Mesendoderm (in vitro differentiated cells): ENCODE measurements at regions not wholly inside any gene's neighbourhood (a gene's known extent, or its start where the extent isn't known, plus 50 kb on each side); places are given as distances from the start of the nearest gene placed in this dataset.

Source experiments
- DNase-seq: peaks from one replicate; pipeline ENCODE4 v3.0.0; 2013
- H2AK5ac ChIP-seq: 2 replicates; pipeline ENCODE4 v1.6.1; 2013; ENCODE audit warnings: low read length, inconsistent platforms
- H2BK120ac ChIP-seq: 2 replicates; pipeline ENCODE4 v1.6.1; 2013; ENCODE audit warnings: low read depth, mild to moderate bottlenecking, low read length, moderate library complexity, mixed read lengths
- H2BK15ac ChIP-seq: replicated peaks from 2 replicates; pipeline ENCODE4 v1.6.1; 2013; ENCODE audit warnings: low read depth, mild to moderate bottlenecking, moderate library complexity
- H2BK5ac ChIP-seq: 2 replicates; pipeline ENCODE4 v1.6.1; 2013; ENCODE audit warnings: low read length, inconsistent platforms
- H3K18ac ChIP-seq: 2 replicates; pipeline ENCODE4 v1.6.1; 2013; ENCODE audit warnings: mild to moderate bottlenecking, low read length, mixed read lengths
- H3K23ac ChIP-seq: one replicate; pipeline ENCODE4 v1.6.1; 2013; ENCODE audit warnings: low read length
- H3K27ac ChIP-seq: 2 replicates; pipeline ENCODE4 v1.5.1; 2013; ENCODE audit warnings: low read depth, mild to moderate bottlenecking, inconsistent platforms, low read length, moderate library complexity
- H3K27me3 ChIP-seq: 2 replicates; pipeline ENCODE4 v1.6.1; 2013; ENCODE audit warnings: low read length, control low read depth, mild to moderate bottlenecking, inconsistent platforms; ENCODE audit not compliant: insufficient read depth, poor library complexity
- H3K36me3 ChIP-seq: 2 replicates; pipeline ENCODE4 v1.6.1; 2013; ENCODE audit warnings: low read length, inconsistent platforms; ENCODE audit not compliant: control insufficient read depth, insufficient read depth
- H3K4ac ChIP-seq: one replicate; pipeline ENCODE4 v1.6.1; 2013; ENCODE audit warnings: low read depth, mild to moderate bottlenecking, low read length, moderate library complexity
- H3K4me1 ChIP-seq: 2 replicates; pipeline ENCODE4 v1.6.1; 2013; ENCODE audit warnings: low read depth, low read length, inconsistent platforms; ENCODE audit not compliant: control insufficient read depth
- H3K4me2 ChIP-seq: 2 replicates; pipeline ENCODE4 v1.6.1; 2013; ENCODE audit warnings: low read length
- H3K4me3 ChIP-seq: 2 replicates; pipeline ENCODE4 v1.5.1; 2013; ENCODE audit warnings: mild to moderate bottlenecking, low read length
- H3K56ac ChIP-seq: one replicate; pipeline ENCODE4 v1.6.1; 2013; ENCODE audit warnings: low read length
- H3K79me1 ChIP-seq: 2 replicates; pipeline ENCODE4 v1.6.1; 2013; ENCODE audit warnings: low read length, inconsistent platforms
- H3K79me2 ChIP-seq: 2 replicates; pipeline ENCODE4 v1.6.1; 2013; ENCODE audit warnings: mild to moderate bottlenecking, low read length; ENCODE audit not compliant: control insufficient read depth, insufficient read depth
- H3K9ac ChIP-seq: 2 replicates; pipeline ENCODE4 v1.6.1; 2013; ENCODE audit warnings: low read length, inconsistent platforms
- H4K5ac ChIP-seq: one replicate; pipeline ENCODE4 v1.6.1; 2013; ENCODE audit warnings: low read length
- H4K8ac ChIP-seq: one replicate; pipeline ENCODE4 v1.6.1; 2013; ENCODE audit warnings: low read depth, mild to moderate bottlenecking, control low read depth, low read length, moderate library complexity
- WGBS: extraction: QIAGEN DNeasy Blood & Tissue Kit; methylation state at CpG from one replicate; pipeline ENCODE4 v1.1.7; 2013; ENCODE audit warnings: low lambda C conversion rate, missing lambda C conversion rate; ENCODE audit not compliant: insufficient coverage; ENCODE audit errors: extremely low coverage; 5-methylcytosine and 5-hydroxymethylcytosine counted together

- Histone ChIP-seq H3K4ac (no peak overlapping the region), H3K27me3 (no peaks in the 10 kb centered on the region), H3K9ac (no peak overlapping the region), H3K36me3 (no peaks in the 10 kb centered on the region), H3K79me2 (no peaks in the 10 kb centered on the region), H3K4me1 (no peaks in the 10 kb centered on the region), H2BK15ac (no peak overlapping the region), H4K8ac (no peak overlapping the region), H3K4me2 (no peak overlapping the region), H3K4me3 (no peak overlapping the region), H3K18ac (no peak overlapping the region), H2AK5ac (no peak overlapping the region), H2BK120ac (no peak overlapping the region), H3K79me1 (no peaks in the 10 kb centered on the region), H3K56ac (no peak overlapping the region), H3K27ac (no peak overlapping the region), H3K23ac (no peak overlapping the region), H2BK5ac (no peak overlapping the region), H4K5ac (no peak overlapping the region)
- no peak for DNase-seq
- no CpG with 5 or more reads among the region's 4 CpGs for WGBS
Measured at GRCh38 chrX:42273387-42273786, 350.0 kb upstream of the CASK start.

- whole genome bisulfite sequencing, result no CpG with 5 or more reads among the region's 2 CpGs
- no peaks in the 10 kb centered on the region for H3K79me2 ChIP-seq
Measured at GRCh38 chrX:42269186-42269585, 345.8 kb upstream of the CASK start.

GRCh38 chrX:42260854-42261253 is 337.5 kb upstream of the CASK start:
- H4K8ac ChIP-seq, result no peak overlapping the region
- no peak overlapping the region for H2BK15ac ChIP-seq
- no peak overlapping the region for H3K4me3 ChIP-seq
- H3K23ac ChIP-seq, result no peak overlapping the region
- H3K79me1 ChIP-seq, result no peaks in the 10 kb centered on the region
- H3K4ac ChIP-seq, result no peak overlapping the region
- no peak overlapping the region for H2BK120ac ChIP-seq
- no peak overlapping the region for H2BK5ac ChIP-seq
- no peaks in the 10 kb centered on the region for H3K4me1 ChIP-seq
- no peak overlapping the region for H3K18ac ChIP-seq
- H3K4me2 ChIP-seq, result no peak overlapping the region
- no peaks in the 10 kb centered on the region for H3K79me2 ChIP-seq
- no peaks in the 10 kb centered on the region for H3K27me3 ChIP-seq
- no peak overlapping the region for H4K5ac ChIP-seq
- no peak overlapping the region for H3K56ac ChIP-seq
- WGBS, result no CpG with 5 or more reads among the region's 1 CpG
- no peak overlapping the region for H2AK5ac ChIP-seq
- DNase-seq, result no peak
- H3K27ac ChIP-seq, result no peak overlapping the region
- H3K36me3 ChIP-seq, result no peaks in the 10 kb centered on the region
- H3K9ac ChIP-seq, result no peak overlapping the region

More at GRCh38 chrX:42269186-42269585, 345.8 kb upstream of the CASK start:
- Histone ChIP-seq H4K8ac (no peak overlapping the region), H2BK120ac (no peak overlapping the region), H3K27me3 (no peaks in the 10 kb centered on the region), H2BK15ac (no peak overlapping the region), H3K27ac (no peak overlapping the region), H4K5ac (no peak overlapping the region), H3K9ac (no peak overlapping the region), H3K4me2 (no peak overlapping the region), H2AK5ac (no peak overlapping the region), H3K4me3 (no peak overlapping the region), H3K56ac (no peak overlapping the region), H3K4me1 (no peaks in the 10 kb centered on the region), H3K4ac (no peak overlapping the region), H3K79me1 (no peaks in the 10 kb centered on the region), H3K36me3 (no peaks in the 10 kb centered on the region), H2BK5ac (no peak overlapping the region), H3K18ac (no peak overlapping the region), H3K23ac (no peak overlapping the region)
- DNase-seq, result no peak

- Histone ChIP-seq H2AK5ac (no peak overlapping the region), H2BK120ac (no peak overlapping the region), H3K4me2 (no peak overlapping the region), H3K18ac (no peak overlapping the region), H3K56ac (no peak overlapping the region), H3K27me3 (no peaks in the 10 kb centered on the region), H3K9ac (no peak overlapping the region), H3K36me3 (no peaks in the 10 kb centered on the region), H3K4ac (no peak overlapping the region), H3K4me1 (no peaks in the 10 kb centered on the region), H4K8ac (no peak overlapping the region), H3K79me1 (no peaks in the 10 kb centered on the region), H3K4me3 (no peak overlapping the region), H3K27ac (no peak overlapping the region), H4K5ac (no peak overlapping the region), H3K79me2 (no peaks in the 10 kb centered on the region), H2BK15ac (no peak overlapping the region), H2BK5ac (no peak overlapping the region), H3K23ac (no peak overlapping the region)
- DNase-seq, result no peak
- no CpG with 5 or more reads among the region's 4 CpGs for WGBS
Measured at GRCh38 chrX:42248226-42248625, 324.9 kb upstream of the CASK start.

- H3K56ac ChIP-seq, result no peak overlapping the region
- no peaks in the 10 kb centered on the region for H3K27me3 ChIP-seq
- H4K8ac ChIP-seq, result no peak overlapping the region
- no peak overlapping the region for H2BK5ac ChIP-seq
- H3K4me1 ChIP-seq, result no peaks in the 10 kb centered on the region
- H3K9ac ChIP-seq, result no peak overlapping the region
- no peaks in the 10 kb centered on the region for H3K79me2 ChIP-seq
- H3K27ac ChIP-seq, result no peak overlapping the region
- no CpG with 5 or more reads among the region's 6 CpGs for whole genome bisulfite sequencing
- no peak overlapping the region for H3K18ac ChIP-seq
- no peak overlapping the region for H3K4me3 ChIP-seq
- H3K4ac ChIP-seq, result no peak overlapping the region
- no peaks in the 10 kb centered on the region for H3K36me3 ChIP-seq
- no peak overlapping the region for H2BK120ac ChIP-seq
- no peaks in the 10 kb centered on the region for H3K79me1 ChIP-seq
- no peak overlapping the region for H2AK5ac ChIP-seq
- no peak overlapping the region for H3K4me2 ChIP-seq
- no peak overlapping the region for H3K23ac ChIP-seq
- DNase-seq, result no peak
- H2BK15ac ChIP-seq, result no peak overlapping the region
- no peak overlapping the region for H4K5ac ChIP-seq
Measured at GRCh38 chrX:42247241-42247640, 323.9 kb upstream of the CASK start.

- Histone ChIP-seq H2BK15ac (no peak overlapping the region), H3K79me2 (no peaks in the 10 kb centered on the region), H3K56ac (no peak overlapping the region), H3K27me3 (no peaks in the 10 kb centered on the region), H3K23ac (no peak overlapping the region), H3K4me3 (no peak overlapping the region), H3K18ac (no peak overlapping the region), H3K27ac (no peak overlapping the region), H3K4me1 (no peaks in the 10 kb centered on the region), H3K36me3 (no peaks in the 10 kb centered on the region), H2BK5ac (no peak overlapping the region), H4K8ac (no peak overlapping the region), H2BK120ac (no peak overlapping the region), H3K4me2 (no peak overlapping the region), H2AK5ac (no peak overlapping the region), H3K9ac (no peak overlapping the region), H4K5ac (no peak overlapping the region), H3K4ac (no peak overlapping the region), H3K79me1 (no peaks in the 10 kb centered on the region)
- no CpG with 5 or more reads among the region's 7 CpGs for WGBS
- DNase-seq, result no peak
Measured at GRCh38 chrX:42246814-42247213, 323.5 kb upstream of the CASK start.
